Effector memory CD8-positive, alpha-beta T cell (primary cell): ENCODE measurements at regions not wholly inside any gene's neighbourhood (a gene's known extent, or its start where the extent isn't known, plus 50 kb on each side); places are given as distances from the start of the nearest gene placed in this dataset.

Experiments used
- ATAC-seq: fragments of 150-1000 bp; cut with Tn5 transposase; replicated peaks from 2 replicates; pipeline ENCODE4 v1.10.0; 2021; ENCODE audit warnings: mild to moderate bottlenecking, moderate library complexity
- DNase-seq, 3 experiments: peaks; one replicate each; pipeline ENCODE4 v3.0.0; 2021
- H3K27ac Mint-ChIP-seq, 2 donors: one replicate each; pipeline ENCODE4 v1.8.0; 2022; ENCODE audit warnings: mild to moderate bottlenecking in 2 of 2, mixed read lengths in 2 of 2, moderate library complexity in 2 of 2
- H3K27me3 Mint-ChIP-seq, 2 donors: one replicate each; pipeline ENCODE4 v1.8.0; 2022; ENCODE audit warnings: mixed read lengths in 2 of 2
- H3K36me3 Mint-ChIP-seq: one replicate; pipeline ENCODE4 v1.8.0; 2022; ENCODE audit warnings: mild to moderate bottlenecking, moderate library complexity, mixed read lengths; ENCODE audit not compliant: insufficient read depth
- H3K4me1 Mint-ChIP-seq, 2 donors: one replicate each; pipeline ENCODE4 v1.8.0; 2022; ENCODE audit warnings: low read depth in 2 of 2, mixed read lengths in 2 of 2
- H3K4me3 Mint-ChIP-seq, 2 donors: one replicate each; pipeline ENCODE4 v1.8.0; 2022; ENCODE audit warnings: mild to moderate bottlenecking in 2 of 2, mixed read lengths in 2 of 2, moderate library complexity in 2 of 2
- H3K9me3 Mint-ChIP-seq, 2 donors: one replicate each; pipeline ENCODE4 v1.8.0; 2022; ENCODE audit warnings: mixed read lengths in 2 of 2

DNA sequence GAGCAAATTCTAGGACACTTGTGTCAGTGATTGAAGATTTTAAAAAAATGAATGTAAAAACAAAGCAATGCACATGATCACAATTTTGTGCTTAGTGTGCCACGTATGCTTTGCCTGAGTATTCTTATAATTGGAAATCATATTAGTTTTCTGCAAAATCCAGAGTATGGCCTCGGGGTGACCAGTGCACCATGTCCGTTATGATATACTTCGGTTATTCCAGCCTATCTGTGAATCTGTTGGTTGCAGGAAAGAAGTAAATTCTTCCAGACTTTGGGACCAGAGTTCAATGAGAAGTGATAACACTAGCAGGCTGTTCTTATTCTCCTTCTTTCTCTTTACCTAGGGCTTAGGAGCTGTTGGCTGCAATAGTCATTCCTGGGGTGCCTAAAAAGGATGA is 152.0 kb upstream of the TMC3 start:
- Mint-ChIP-seq H3K4me3 (no peak overlapping the region), H3K27me3 (peaks cover 10 to 34% of the 10 kb centered on the region in 2 donors), H3K9me3 (no peaks in the 10 kb centered on the region), H3K4me1 (no peaks in the 10 kb centered on the region), H3K27ac (no peak overlapping the region), H3K36me3 (no peaks in the 10 kb centered on the region)
- ATAC-seq (no peak), DNase-seq (no peak)

DNA sequence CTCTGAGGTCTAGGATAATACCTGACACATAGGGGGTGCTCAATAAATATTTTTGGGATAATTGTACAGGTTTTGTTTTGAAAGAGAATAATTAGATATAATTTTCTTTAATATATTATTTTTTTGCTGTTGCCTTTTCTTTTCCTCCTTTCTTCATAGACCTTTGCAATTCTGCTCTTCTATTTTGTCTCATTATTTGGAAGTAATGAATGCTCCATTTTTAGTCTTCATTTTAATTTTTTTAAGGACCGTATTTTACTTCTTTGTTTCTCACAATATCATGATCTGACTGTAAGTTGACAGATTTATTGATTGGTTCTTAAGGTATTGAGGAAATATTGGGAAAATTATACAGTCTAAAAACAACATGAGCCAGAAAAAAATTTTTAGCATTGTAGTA is 150.5 kb upstream of the TMC3 start:
- Mint-ChIP-seq H3K36me3 (no peaks in the 10 kb centered on the region), H3K4me3 (no peak overlapping the region), H3K4me1 (no peaks in the 10 kb centered on the region), H3K27ac (no peak overlapping the region), H3K27me3 (peaks cover 12 to 34% of the 10 kb centered on the region in 2 donors), H3K9me3 (no peaks in the 10 kb centered on the region)
- ATAC-seq (no peak), DNase-seq (no peak)

DNA sequence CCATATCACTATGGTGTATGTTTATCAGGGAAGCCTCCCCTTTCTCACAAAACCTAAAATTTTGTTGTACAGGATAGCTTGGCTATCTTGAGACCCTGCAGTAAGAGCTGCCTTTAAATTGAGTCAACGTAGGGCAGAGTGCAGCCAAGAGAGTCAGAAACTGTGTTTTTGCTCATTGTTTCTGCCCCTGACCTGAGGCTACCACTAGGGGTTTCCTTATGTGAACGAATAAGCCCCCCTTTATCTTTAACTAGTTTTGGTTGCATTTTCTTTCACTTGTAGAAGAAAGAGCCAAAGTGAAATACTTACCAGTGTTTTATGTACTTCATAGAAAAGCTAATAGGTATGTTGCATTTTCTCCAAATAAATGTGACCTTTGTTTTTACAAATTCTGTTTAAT is 149.9 kb upstream of the TMC3 start:
- H3K4me3 Mint-ChIP-seq, result no peak overlapping the region
- no peaks in the 10 kb centered on the region for H3K9me3 Mint-ChIP-seq
- ATAC-seq (no peak), DNase-seq (no peak)
- no peaks in the 10 kb centered on the region for H3K36me3 Mint-ChIP-seq
- H3K4me1 Mint-ChIP-seq, result no peaks in the 10 kb centered on the region
- H3K27me3 Mint-ChIP-seq, result peaks cover 18 to 34% of the 10 kb centered on the region in 2 donors
- H3K27ac Mint-ChIP-seq, result no peak overlapping the region

DNA sequence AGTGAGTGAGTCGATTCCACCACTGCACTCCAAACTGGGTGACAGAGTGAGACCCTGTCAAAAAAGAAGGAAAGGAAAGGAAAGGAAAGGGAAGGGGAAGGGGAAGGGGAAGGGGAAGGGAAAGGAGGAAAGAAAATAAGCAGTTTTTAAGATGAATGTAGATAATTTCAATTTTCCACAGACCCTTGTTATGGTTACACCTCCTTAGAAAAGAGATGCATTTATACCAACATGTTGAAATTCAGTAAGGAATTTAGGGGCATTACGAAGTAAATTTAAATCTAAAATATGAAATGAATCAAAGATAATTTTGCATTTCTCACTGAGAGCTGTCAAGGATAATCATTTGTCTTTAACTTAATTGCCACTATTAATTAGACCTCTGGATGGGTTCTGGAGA is 146.5 kb upstream of the TMC3 start:
- Mint-ChIP-seq H3K4me3 (no peak overlapping the region), H3K4me1 (no peaks in the 10 kb centered on the region), H3K27ac (no peak overlapping the region), H3K27me3 (peaks cover 27 to 48% of the 10 kb centered on the region in 2 donors), H3K36me3 (no peaks in the 10 kb centered on the region), H3K9me3 (no peaks in the 10 kb centered on the region)
- ATAC-seq (no peak), DNase-seq (no peak)

DNA sequence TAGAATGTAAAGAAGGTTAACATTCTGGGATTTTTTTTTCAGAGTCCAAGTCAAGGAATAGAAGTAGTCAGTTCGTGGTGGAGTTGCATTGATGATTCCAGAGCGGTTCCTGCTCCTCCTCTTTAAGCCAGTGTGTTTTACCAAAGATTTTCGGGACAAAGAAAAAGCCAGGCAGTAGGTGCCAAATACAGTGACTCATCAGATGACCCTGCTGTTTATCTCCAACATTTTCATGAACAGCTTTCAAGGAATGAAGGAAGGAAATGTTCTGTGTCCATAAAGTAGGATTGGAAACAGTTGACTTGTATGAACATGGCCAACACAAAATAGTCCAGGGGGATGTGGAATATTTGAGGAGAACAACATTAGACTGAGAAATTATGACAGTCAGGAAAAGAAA is 142.4 kb upstream of the TMC3 start:
- Mint-ChIP-seq H3K27me3 (peaks cover 44 to 49% of the 10 kb centered on the region in 2 donors), H3K9me3 (no peaks in the 10 kb centered on the region), H3K4me1 (no peaks in the 10 kb centered on the region), H3K27ac (no peak overlapping the region), H3K4me3 (no peak overlapping the region), H3K36me3 (no peaks in the 10 kb centered on the region)
- DNase-seq (no peak), ATAC-seq (no peak)

DNA sequence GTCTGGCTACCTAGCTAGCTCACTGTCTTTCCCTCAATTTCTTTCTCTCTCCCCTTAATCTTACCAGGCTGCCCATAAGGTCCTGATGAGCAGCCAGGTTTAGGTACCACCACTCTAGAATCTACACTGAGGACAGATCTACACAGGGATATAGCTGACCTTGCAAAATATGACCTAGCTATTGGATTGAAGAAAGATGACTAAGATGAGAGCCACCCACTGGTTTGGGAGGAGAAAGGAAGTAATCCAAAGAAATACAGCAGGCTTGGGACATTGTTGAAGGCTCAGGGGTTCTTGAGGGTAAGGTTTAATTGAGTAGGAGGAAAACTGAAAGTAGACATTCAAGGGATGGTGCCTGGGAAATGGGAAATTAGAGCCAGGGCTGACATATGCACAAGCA is 142.0 kb upstream of the TMC3 start:
- Mint-ChIP-seq H3K4me1 (no peaks in the 10 kb centered on the region), H3K27me3 (peaks cover 44 to 49% of the 10 kb centered on the region in 2 donors), H3K27ac (no peak overlapping the region), H3K36me3 (no peaks in the 10 kb centered on the region), H3K9me3 (no peaks in the 10 kb centered on the region), H3K4me3 (no peak overlapping the region)
- no peak for ATAC-seq
- no peak for DNase-seq

DNA sequence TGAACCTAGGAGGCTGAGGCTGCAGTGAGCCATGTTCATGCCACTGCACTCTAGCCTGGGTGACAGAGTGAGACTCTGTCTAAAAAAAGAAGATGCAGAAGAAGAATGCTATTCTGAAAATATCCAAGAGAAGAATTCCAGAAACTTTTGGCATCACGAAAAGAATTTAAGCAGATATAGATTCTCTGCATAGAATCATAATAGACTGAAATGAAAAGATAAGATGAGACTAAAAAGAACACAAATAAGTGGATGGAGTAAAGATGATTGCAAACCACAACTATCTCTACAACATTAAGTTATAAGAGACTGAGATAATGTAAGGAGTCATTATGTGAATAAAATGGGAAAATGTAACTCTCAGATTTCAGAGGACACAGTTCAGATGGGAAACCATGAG is 140.7 kb upstream of the TMC3 start:
- Mint-ChIP-seq H3K27me3 (peaks cover 53 to 60% of the 10 kb centered on the region in 2 donors), H3K9me3 (no peaks in the 10 kb centered on the region), H3K4me3 (no peak overlapping the region), H3K4me1 (no peaks in the 10 kb centered on the region), H3K36me3 (no peaks in the 10 kb centered on the region), H3K27ac (no peak overlapping the region)
- no peak for DNase-seq
- no peak for ATAC-seq

DNA sequence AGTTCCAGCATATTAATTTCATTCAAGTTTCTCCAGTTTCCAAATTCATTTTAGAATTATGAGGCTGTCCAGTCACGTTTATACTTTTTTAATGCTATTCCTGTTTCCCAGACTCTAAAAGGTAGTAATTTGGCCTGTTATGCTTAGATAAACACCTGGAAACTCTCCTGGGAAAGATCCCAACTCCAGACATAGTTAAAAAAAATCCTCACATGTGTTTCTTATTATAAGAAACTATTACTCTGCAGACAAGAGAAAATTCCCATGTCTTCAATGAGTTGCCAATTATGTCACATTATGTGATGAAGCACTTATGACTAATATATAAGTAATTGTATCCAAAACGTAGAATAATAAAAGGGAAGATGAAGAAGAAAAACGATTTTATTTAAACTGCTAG is 137.1 kb upstream of the TMC3 start:
- H3K4me1 Mint-ChIP-seq, result no peaks in the 10 kb centered on the region
- ATAC-seq, result no peak
- H3K36me3 Mint-ChIP-seq, result no peaks in the 10 kb centered on the region

DNA sequence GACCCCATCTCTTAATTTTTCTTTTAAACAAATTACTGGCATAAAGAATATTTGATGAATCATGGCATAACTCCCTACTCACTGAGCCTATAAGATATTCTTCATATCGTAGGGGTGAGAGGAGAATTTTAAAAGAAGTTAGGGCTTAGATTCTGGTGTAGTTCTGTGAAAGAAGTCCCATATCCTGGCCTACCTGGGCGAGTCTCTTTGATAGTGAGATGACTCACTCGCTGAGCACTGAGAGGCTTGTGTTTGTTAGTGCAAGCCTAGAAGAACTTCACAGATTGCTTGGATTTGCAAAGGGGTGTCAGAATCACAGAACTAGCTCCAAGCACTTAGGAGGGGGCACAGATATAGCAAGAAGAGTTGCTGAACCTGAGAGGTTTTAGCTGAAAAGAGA is 133.8 kb upstream of the TMC3 start:
- no peaks in the 10 kb centered on the region for H3K36me3 Mint-ChIP-seq
- no peak overlapping the region for H3K4me3 Mint-ChIP-seq
- ATAC-seq (no peak), DNase-seq (no peak)
- no peaks in the 10 kb centered on the region for H3K4me1 Mint-ChIP-seq
- no peak overlapping the region for H3K27ac Mint-ChIP-seq
- H3K27me3 Mint-ChIP-seq, result peaks cover 38 to 44% of the 10 kb centered on the region in 2 donors
- H3K9me3 Mint-ChIP-seq, result no peaks in the 10 kb centered on the region

More for the DNA sequence above, 137.1 kb upstream of the TMC3 start:
- no peaks in the 10 kb centered on the region for H3K9me3 Mint-ChIP-seq
- no peak overlapping the region for H3K27ac Mint-ChIP-seq
- DNase-seq, result no peak
- peaks cover 50 to 58% of the 10 kb centered on the region in 2 donors for H3K27me3 Mint-ChIP-seq
- H3K4me3 Mint-ChIP-seq, result no peak overlapping the region

DNA sequence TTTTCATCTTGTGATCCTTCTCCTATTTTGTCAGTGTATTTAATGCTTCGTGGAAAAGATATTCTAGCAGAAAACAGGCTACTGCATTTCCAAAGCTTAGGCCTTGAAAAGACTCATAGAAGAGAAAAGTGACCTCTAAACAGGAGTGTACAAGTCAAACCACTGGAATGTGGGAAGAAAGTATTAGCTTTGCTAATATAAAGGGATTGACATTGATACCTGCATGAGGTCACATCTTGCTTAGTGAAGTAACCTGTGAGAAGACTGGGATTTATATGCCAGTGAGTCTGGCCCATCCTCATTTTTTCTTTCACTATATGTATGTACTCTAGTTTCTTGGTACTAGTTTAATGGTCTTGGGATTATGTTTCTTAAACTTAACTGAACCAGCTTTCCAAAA is 132.9 kb upstream of the TMC3 start:
- Mint-ChIP-seq H3K4me1 (no peaks in the 10 kb centered on the region), H3K4me3 (no peak overlapping the region), H3K9me3 (no peaks in the 10 kb centered on the region)

DNA sequence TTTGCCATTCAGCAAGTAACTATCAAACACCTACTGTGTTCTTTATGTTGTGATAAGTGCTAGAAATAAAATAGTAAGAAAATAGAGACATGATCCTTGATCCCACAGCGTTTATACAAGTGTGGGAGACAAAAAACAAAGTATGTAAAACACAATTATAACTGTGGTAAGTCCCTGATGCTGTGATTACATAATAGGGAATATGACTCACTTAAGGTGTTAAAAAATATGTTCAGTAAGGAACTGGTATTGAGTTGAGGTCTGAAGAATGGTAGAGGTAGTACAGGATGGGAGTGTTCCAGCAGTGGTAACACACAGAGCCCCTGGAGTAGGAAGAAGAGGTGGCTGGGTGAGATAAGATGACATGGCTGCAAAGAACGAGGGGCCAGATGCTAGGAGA is 132.1 kb upstream of the TMC3 start:
- no peak for ATAC-seq
- H3K9me3 Mint-ChIP-seq, result no peaks in the 10 kb centered on the region

More for the DNA sequence above, 132.9 kb upstream of the TMC3 start:
- DNase-seq, result no peak
- Mint-ChIP-seq H3K27me3 (peaks cover 34 to 44% of the 10 kb centered on the region in 2 donors), H3K27ac (no peak overlapping the region), H3K36me3 (no peaks in the 10 kb centered on the region)
- ATAC-seq, result no peak

DNA sequence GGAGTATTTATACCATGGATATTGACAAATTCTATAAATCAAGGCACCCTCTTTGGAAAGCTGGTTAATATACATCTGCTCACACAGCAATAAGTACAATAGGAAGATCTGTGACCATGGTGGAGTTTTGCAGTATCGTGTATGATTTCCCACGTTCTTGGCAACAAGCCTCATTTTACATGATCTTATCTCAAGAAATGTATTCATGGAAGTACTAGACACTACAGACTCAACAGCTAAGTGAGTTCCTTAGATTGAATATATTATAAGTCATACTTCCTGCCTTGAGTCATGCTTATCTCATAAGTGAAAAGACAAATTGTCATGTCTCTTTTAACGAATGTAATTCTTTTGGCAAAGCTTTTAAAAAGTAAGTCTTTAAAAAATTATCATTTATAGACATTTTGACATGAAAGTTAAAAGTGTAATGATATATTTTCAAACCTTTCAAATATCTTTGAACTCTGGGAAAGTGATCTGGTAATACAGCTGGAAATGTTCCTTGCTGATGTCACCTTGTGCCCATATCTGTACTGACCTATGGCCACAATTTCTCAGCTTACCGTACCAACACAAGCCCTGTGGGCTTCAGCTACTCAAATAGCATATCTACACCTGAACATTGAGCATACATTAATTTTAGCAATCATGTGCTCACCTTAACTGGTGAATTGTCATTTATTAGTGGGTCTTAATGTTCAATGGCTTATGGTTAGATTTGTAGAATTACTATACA is 130.3 kb upstream of the TMC3 start:
- no peaks in the 10 kb centered on the region for H3K36me3 Mint-ChIP-seq
- H3K4me3 Mint-ChIP-seq, result no peak overlapping the region
- no peaks in the 10 kb centered on the region for H3K4me1 Mint-ChIP-seq
- H3K27ac Mint-ChIP-seq, result no peak overlapping the region
- ATAC-seq (no peak), DNase-seq (no peak)
- H3K9me3 Mint-ChIP-seq, result no peaks in the 10 kb centered on the region
- H3K27me3 Mint-ChIP-seq, result peaks cover 21 to 31% of the 10 kb centered on the region in 2 donors

More for the DNA sequence above, 132.1 kb upstream of the TMC3 start:
- DNase-seq, result no peak
- Mint-ChIP-seq H3K36me3 (no peaks in the 10 kb centered on the region), H3K27ac (no peak overlapping the region), H3K4me3 (no peak overlapping the region), H3K27me3 (peaks cover 34 to 46% of the 10 kb centered on the region in 2 donors), H3K4me1 (no peaks in the 10 kb centered on the region)

DNA sequence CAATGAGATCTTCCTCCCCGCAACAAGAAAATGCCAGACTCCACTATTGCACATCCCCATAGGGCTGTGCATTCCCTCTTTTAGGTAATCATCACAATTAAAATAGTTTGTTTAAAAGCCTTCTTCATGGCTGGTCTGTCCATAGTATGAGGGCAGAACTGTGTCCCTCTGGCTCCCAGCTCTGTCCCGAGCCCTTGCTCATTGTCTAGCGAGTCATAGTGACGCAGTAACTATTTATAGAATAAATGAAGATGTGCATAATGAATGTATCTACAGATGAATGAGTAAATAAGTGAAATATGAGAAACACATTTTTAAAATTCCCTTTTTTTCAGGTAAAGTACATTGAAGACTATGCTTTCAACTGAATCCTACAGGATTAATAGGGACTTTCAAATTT is 128.4 kb upstream of the TMC3 start:
- DNase-seq (no peak), ATAC-seq (no peak)
- Mint-ChIP-seq H3K9me3 (no peaks in the 10 kb centered on the region), H3K27ac (no peak overlapping the region), H3K4me3 (no peak overlapping the region), H3K36me3 (no peaks in the 10 kb centered on the region), H3K4me1 (no peaks in the 10 kb centered on the region), H3K27me3 (peaks cover 23 to 45% of the 10 kb centered on the region in 2 donors)

DNA sequence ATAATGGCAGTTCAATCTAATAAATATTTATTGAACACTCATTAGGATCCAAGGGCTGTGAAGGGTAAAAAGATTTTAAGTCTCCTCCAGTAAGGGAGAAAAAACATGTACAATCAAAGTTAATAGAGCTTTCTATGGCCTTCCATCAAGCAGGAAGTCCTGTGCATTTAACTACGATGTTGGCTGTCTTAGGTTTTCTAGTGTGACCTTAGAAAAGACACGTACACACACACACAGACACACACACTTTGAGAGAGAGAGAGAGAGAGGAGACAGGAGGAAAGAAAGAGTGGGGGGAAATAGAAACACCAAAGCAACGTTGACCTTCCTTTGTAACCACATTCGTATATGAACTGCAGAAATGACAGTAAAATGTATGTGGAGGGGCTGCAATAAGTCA is 126.1 kb upstream of the TMC3 start:
- Mint-ChIP-seq H3K9me3 (no peaks in the 10 kb centered on the region), H3K27ac (no peak overlapping the region), H3K4me1 (no peaks in the 10 kb centered on the region), H3K27me3 (peaks cover 17 to 46% of the 10 kb centered on the region in 2 donors), H3K4me3 (no peak overlapping the region), H3K36me3 (no peaks in the 10 kb centered on the region)
- DNase-seq (no peak), ATAC-seq (no peak)
